ENCODE measurements at regions not wholly inside any gene's neighbourhood (a gene's known extent, or its start where the extent isn't known, plus 50 kb on each side); places are given as distances from the start of the nearest gene placed in this dataset.

DNA sequence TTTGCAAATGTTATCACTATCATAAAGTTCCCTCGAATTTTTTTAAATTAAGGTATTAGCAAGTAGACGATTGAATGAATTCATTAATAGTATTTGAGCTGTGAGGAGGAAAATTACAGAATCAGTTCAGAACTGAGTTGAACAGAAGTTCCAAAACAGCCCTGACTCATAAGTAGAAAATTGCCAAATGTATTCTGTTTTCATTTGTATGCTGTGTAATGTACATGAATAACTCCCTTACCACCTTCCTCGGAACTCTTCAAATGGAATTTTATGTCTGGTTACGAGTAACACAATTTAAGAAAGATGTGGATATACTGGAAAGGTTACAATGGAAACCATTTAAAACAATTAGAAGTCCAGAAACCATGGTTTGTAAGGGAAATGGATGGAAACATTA, 283.3 kb upstream of the FAR2 start:
- Histone ChIP-seq H3K4me1 (peaks cover 8% of the 10 kb centered on the region), H3K4me2 (no peak overlapping the region), H3K9ac (no peak overlapping the region), H3K27ac (no peak overlapping the region), H3K36me3 (no peaks in the 10 kb centered on the region), H3K79me2 (ENCODE audit: low read depth) (no peaks in the 10 kb centered on the region), H3K27me3 (no peaks in the 10 kb centered on the region), H3F3A (ENCODE audit: low read depth) (no peaks in the 10 kb centered on the region), H3K4me3 (no peak overlapping the region), H3K9me3 (ENCODE audit: low read depth) (no peaks in the 10 kb centered on the region), H4K20me1 (ENCODE audit: low read depth) (no peaks in the 10 kb centered on the region), H2AFZ (replicated peaks) (no peak overlapping the region)
- no peak for DNase-seq (ENCODE audit: low spot score)
- no peaks in the 10 kb centered on the region for H3K36me3 Mint-ChIP-seq
- peaks cover 8% of the 10 kb centered on the region for H3K4me1 Mint-ChIP-seq
- TF ChIP-seq, protein P1, sequence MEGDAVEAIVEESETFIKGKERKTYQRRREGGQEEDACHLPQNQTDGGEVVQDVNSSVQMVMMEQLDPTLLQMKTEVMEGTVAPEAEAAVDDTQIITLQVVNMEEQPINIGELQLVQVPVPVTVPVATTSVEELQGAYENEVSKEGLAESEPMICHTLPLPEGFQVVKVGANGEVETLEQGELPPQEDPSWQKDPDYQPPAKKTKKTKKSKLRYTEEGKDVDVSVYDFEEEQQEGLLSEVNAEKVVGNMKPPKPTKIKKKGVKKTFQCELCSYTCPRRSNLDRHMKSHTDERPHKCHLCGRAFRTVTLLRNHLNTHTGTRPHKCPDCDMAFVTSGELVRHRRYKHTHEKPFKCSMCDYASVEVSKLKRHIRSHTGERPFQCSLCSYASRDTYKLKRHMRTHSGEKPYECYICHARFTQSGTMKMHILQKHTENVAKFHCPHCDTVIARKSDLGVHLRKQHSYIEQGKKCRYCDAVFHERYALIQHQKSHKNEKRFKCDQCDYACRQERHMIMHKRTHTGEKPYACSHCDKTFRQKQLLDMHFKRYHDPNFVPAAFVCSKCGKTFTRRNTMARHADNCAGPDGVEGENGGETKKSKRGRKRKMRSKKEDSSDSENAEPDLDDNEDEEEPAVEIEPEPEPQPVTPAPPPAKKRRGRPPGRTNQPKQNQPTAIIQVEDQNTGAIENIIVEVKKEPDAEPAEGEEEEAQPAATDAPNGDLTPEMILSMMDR (IDR thresholded peaks at IDR 0.05): no peak
- no peak for TF ChIP-seq EZH2 (IDR thresholded peaks at IDR 0.05)
- TF ChIP-seq EZH2phosphoT487 (IDR thresholded peaks at IDR 0.05): no peak
- H3K9me3 Mint-ChIP-seq: no peaks in the 10 kb centered on the region
- H3K4me3 Mint-ChIP-seq: no peak overlapping the region
- peaks cover 3% of the 10 kb centered on the region for H3K27me3 Mint-ChIP-seq (ENCODE audit: insufficient read depth, low read depth)
- no peak overlapping the region for H3K27ac Mint-ChIP-seq

DNA sequence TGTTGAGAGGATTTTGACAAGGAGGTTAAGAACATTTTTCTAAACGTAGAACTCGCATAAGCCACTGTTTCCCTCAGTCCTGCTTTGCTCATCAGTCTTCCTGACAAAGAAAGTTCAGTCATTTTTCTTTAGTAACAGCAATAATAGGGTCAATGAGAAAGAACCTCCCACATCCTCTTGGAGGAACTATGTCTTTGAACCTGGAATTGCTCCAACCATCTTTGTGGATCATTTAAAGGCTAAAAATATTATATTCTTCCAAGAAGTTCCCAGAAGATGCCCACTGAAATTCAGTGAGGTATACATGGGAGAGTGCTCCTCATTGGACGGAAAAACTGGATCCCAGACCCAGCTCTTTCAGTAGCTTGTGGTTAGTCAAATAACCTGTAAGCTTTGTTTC, 282.8 kb upstream of the FAR2 start:
- Histone ChIP-seq H3K79me2 (ENCODE audit: low read depth) (no peaks in the 10 kb centered on the region), H3K9me3 (ENCODE audit: low read depth) (no peaks in the 10 kb centered on the region), H3K4me2 (no peak overlapping the region), H3K9ac (no peak overlapping the region), H3K4me3 (no peak overlapping the region), H3F3A (ENCODE audit: low read depth) (no peaks in the 10 kb centered on the region), H3K27ac (no peak overlapping the region), H4K20me1 (ENCODE audit: low read depth) (no peaks in the 10 kb centered on the region), H2AFZ (replicated peaks) (no peak overlapping the region), H3K4me1 (peaks cover 8% of the 10 kb centered on the region), H3K27me3 (no peaks in the 10 kb centered on the region), H3K36me3 (no peaks in the 10 kb centered on the region)
- Mint-ChIP-seq H3K27me3 (ENCODE audit: insufficient read depth, low read depth) (no peaks in the 10 kb centered on the region), H3K27ac (no peak overlapping the region), H3K4me3 (no peak overlapping the region), H3K36me3 (no peaks in the 10 kb centered on the region), H3K4me1 (peaks cover 8% of the 10 kb centered on the region), H3K9me3 (no peaks in the 10 kb centered on the region)
- TF ChIP-seq, protein P1 (IDR thresholded peaks at IDR 0.05): no peak
- TF ChIP-seq EZH2 (IDR thresholded peaks at IDR 0.05) (no peak), EZH2phosphoT487 (IDR thresholded peaks at IDR 0.05) (no peak)
- DNase-seq (ENCODE audit: low spot score): no peak

DNA sequence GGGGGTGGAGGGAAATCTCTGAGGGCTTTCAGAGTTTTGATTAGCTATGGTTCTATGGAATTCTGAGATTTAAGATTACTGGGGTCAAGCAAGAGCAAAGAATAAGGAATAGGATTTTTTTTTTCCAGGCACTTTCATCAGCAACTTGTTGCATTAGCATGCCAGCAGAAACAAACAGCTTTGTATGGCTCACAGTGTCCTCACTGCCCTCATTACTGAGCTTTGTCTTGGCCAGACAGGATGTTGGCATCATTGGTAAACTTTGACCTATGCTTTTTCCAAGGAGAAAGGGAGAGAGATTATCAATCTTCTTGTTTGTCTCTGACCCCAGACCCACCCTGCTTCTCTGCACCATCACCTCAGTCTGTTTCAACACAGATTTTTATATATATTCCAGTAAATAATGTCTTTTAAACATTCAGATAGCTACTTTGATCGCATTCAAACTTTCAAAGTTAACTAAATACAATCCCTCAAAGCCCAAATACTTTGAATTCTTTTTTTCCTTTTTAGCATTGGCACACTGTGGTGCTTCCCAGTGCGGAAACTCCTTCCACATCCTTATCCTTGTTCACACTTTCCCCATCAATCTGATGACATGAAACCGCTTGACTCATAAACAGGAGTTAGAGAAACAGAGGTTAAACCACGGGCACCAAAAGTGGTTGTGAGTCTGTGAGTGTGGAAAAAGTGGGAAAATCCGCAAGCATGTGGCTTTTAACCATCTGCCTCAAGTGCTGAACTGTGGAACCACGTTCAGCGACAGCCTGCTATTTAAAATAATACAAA, 282.2 kb upstream of the FAR2 start:
- Mint-ChIP-seq H3K36me3 (no peaks in the 10 kb centered on the region), H3K9me3 (no peaks in the 10 kb centered on the region), H3K4me1 (peaks cover 8% of the 10 kb centered on the region), H3K27me3 (ENCODE audit: insufficient read depth, low read depth) (no peaks in the 10 kb centered on the region), H3K4me3 (no peak overlapping the region), H3K27ac (no peak overlapping the region)
- Histone ChIP-seq H3K36me3 (no peaks in the 10 kb centered on the region), H3K27me3 (no peaks in the 10 kb centered on the region), H2AFZ (replicated peaks) (no peak overlapping the region), H3K4me3 (no peak overlapping the region), H3K9ac (no peak overlapping the region), H3K9me3 (ENCODE audit: low read depth) (no peaks in the 10 kb centered on the region), H4K20me1 (ENCODE audit: low read depth) (no peaks in the 10 kb centered on the region), H3K27ac (no peak overlapping the region), H3K4me1 (peaks cover 8% of the 10 kb centered on the region), H3K4me2 (no peak overlapping the region), H3K79me2 (ENCODE audit: low read depth) (no peaks in the 10 kb centered on the region), H3F3A (ENCODE audit: low read depth) (no peaks in the 10 kb centered on the region)
- peak; percentile 11 for DNase-seq (ENCODE audit: low spot score)
- TF ChIP-seq EZH2phosphoT487 (IDR thresholded peaks at IDR 0.05) (no peak), EZH2 (IDR thresholded peaks at IDR 0.05) (no peak)
- TF ChIP-seq, protein P1 (IDR thresholded peaks at IDR 0.05): no peak
